Gastrocnemius medialis (tissue), 4 donors: ENCODE measurements at regions not wholly inside any gene's neighbourhood (a gene's known extent, or its start where the extent isn't known, plus 50 kb on each side); places are given as distances from the start of the nearest gene placed in this dataset.

Source experiments
- CTCF ChIP-seq, 5 experiments: fragments of 450-650 bp in 3 of 5; fragments of 200-600 bp in 2 of 5; sonication (generic) in 2 of 5; IDR thresholded peaks in 4 of 5; conservative IDR thresholded peaks in 1 of 5; 1 replicate in 4 of 5; 2 replicates in 1 of 5; pipeline ENCODE4 v1.5.1; 2016 to 2019; ENCODE audit warnings: antibody characterized with exemption in 5 of 5, mild to moderate bottlenecking in 3 of 5, moderate library complexity in 3 of 5
- POLR2A ChIP-seq, 2 donors: fragments of 450-650 bp; IDR thresholded peaks; one replicate each; pipeline ENCODE4 v1.6.1; 2017; ENCODE audit warnings: antibody characterized with exemption in 2 of 2, mild to moderate bottlenecking in 2 of 2, moderate library complexity in 2 of 2

GRCh38 chr14:106067935-106068334, 541.6 kb downstream of the TMEM121 start:
- TF ChIP-seq CTCF (IDR thresholded peaks at IDR 0.05 in 4 of 5, conservative IDR thresholded peaks at IDR 0.05 in 1 of 5) (no peak), POLR2A (IDR thresholded peaks at IDR 0.05) (no peak)
